Loucy (cell line): ENCODE measurements at regions not wholly inside any gene's neighbourhood (a gene's known extent, or its start where the extent isn't known, plus 50 kb on each side); places are given as distances from the start of the nearest gene placed in this dataset.

ENCODE experiments used
- H2AFZ ChIP-seq: fragments of 200-600 bp; sonication (generic); 2 replicates; pipeline ENCODE4 v1.6.0; 2016; ENCODE audit warnings: antibody characterized with exemption, mild to moderate bottlenecking, low read length, moderate library complexity
- H3F3A ChIP-seq: fragments of 200-600 bp; 2 replicates; pipeline ENCODE4 v1.6.0; 2016; ENCODE audit warnings: antibody characterized with exemption, low read depth, mild to moderate bottlenecking
- H3K27me3 ChIP-seq: fragments of 200-600 bp; sonication (generic); 2 replicates; pipeline ENCODE4 v1.6.1; 2014; ENCODE audit warnings: low read length, mild to moderate bottlenecking; ENCODE audit not compliant: insufficient read depth, poor library complexity, severe bottlenecking
- H3K36me3 ChIP-seq: fragments of 200-600 bp; sonication (generic); 2 replicates; pipeline ENCODE4 v1.6.1; 2016; ENCODE audit warnings: low read length; ENCODE audit not compliant: insufficient read depth
- H3K4me1 ChIP-seq: fragments of 200-600 bp; sonication (generic); 2 replicates; pipeline ENCODE4 v1.5.1; 2014; ENCODE audit warnings: low read length, mild to moderate bottlenecking; ENCODE audit not compliant: insufficient read depth, poor library complexity, severe bottlenecking
- H3K4me2 ChIP-seq: fragments of 200-600 bp; sonication (generic); 2 replicates; pipeline ENCODE4 v1.6.0; 2014; ENCODE audit warnings: antibody characterized with exemption, low read length, low read depth, mild to moderate bottlenecking; ENCODE audit not compliant: poor library complexity, severe bottlenecking
- H3K4me3 ChIP-seq: fragments of 200-600 bp; sonication (generic); 2 replicates; pipeline ENCODE4 v1.5.1; 2014; ENCODE audit warnings: low read length, mild to moderate bottlenecking, mixed read lengths; ENCODE audit not compliant: poor library complexity, severe bottlenecking
- H3K79me2 ChIP-seq: fragments of 200-600 bp; sonication (generic); 2 replicates; pipeline ENCODE4 v1.6.1; 2014; ENCODE audit warnings: low read length; ENCODE audit not compliant: insufficient read depth
- H3K9ac ChIP-seq: fragments of 200-600 bp; sonication (generic); 2 replicates; pipeline ENCODE4 v1.6.0; 2014; ENCODE audit warnings: mild to moderate bottlenecking, low read depth, low read length, moderate library complexity; ENCODE audit not compliant: poor library complexity, severe bottlenecking
- H3K9me2 ChIP-seq: fragments of 200-600 bp; sonication (generic); replicated peaks from 2 replicates; pipeline ENCODE4 v1.6.1; 2016; ENCODE audit warnings: low read depth, low read length, mixed read lengths
- H3K9me3 ChIP-seq: fragments of 200-600 bp; sonication (generic); 2 replicates; pipeline ENCODE4 v1.6.1; 2014; ENCODE audit warnings: mild to moderate bottlenecking, antibody characterized with exemption, low read length, low read depth; ENCODE audit not compliant: insufficient read depth
- H4K20me1 ChIP-seq: fragments of 200-600 bp; sonication (generic); 2 replicates; pipeline ENCODE4 v1.6.0; 2014; ENCODE audit warnings: antibody characterized with exemption, low read length, mild to moderate bottlenecking; ENCODE audit not compliant: insufficient read depth, poor library complexity, severe bottlenecking
- EZH2phosphoT487 ChIP-seq: fragments of 200-600 bp; IDR thresholded peaks from 2 replicates; pipeline ENCODE4 v1.6.1; 2018; ENCODE audit warnings: antibody characterized with exemption, mild to moderate bottlenecking, moderate library complexity, borderline replicate concordance
- TF ChIP-seq, protein P1 (sequence below): fragments of 200-600 bp; sonication (generic); conservative IDR thresholded peaks from 2 replicates; pipeline ENCODE4 v1.5.1; 2014; ENCODE audit warnings: mild to moderate bottlenecking, antibody characterized with exemption, low read length

GRCh38 chr10:65779985-65780384 is 1145.9 kb upstream of the LRRTM3 start:
- Histone ChIP-seq H3K4me2 (no peak overlapping the region), H3K9me3 (no peaks in the 10 kb centered on the region; the same call in 1 of the 2 replicates), H3K9ac (no peak overlapping the region), H3K4me1 (no peaks in the 10 kb centered on the region), H3K27me3 (no peaks in the 10 kb centered on the region), H3K79me2 (no peaks in the 10 kb centered on the region), H3K4me3 (no peak overlapping the region), H3K36me3 (no peaks in the 10 kb centered on the region), H4K20me1 (no peaks in the 10 kb centered on the region), H3K9me2 (no peaks in the 10 kb centered on the region), H2AFZ (no peak overlapping the region), H3F3A (no peaks in the 10 kb centered on the region)
- no peak for TF ChIP-seq EZH2phosphoT487
- TF ChIP-seq, protein P1, sequence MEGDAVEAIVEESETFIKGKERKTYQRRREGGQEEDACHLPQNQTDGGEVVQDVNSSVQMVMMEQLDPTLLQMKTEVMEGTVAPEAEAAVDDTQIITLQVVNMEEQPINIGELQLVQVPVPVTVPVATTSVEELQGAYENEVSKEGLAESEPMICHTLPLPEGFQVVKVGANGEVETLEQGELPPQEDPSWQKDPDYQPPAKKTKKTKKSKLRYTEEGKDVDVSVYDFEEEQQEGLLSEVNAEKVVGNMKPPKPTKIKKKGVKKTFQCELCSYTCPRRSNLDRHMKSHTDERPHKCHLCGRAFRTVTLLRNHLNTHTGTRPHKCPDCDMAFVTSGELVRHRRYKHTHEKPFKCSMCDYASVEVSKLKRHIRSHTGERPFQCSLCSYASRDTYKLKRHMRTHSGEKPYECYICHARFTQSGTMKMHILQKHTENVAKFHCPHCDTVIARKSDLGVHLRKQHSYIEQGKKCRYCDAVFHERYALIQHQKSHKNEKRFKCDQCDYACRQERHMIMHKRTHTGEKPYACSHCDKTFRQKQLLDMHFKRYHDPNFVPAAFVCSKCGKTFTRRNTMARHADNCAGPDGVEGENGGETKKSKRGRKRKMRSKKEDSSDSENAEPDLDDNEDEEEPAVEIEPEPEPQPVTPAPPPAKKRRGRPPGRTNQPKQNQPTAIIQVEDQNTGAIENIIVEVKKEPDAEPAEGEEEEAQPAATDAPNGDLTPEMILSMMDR: no peak

DNA sequence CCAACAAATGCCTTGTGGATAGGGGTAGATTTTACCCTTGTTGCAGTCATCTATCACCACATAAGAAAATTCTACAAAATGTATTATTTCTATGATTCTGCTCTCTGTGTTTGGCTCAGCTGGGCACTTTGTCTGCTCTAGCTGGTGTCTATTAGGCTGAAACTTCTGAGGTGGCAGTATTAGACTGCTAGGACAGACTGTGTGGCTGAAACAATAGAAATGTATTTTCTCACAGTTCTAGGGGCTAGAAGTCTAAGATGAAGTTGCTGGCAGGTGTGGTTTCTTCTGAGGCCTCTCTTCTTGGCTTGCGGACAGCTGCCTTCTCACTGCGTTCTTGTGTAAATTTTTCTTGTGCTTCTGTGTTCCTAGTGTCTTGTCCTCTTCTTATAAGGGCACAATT is 1139.6 kb upstream of the LRRTM3 start:
- Histone ChIP-seq H3K9me3 (no peaks in the 10 kb centered on the region; the same call in 1 of the 2 replicates), H3K4me2 (no peak overlapping the region), H3K79me2 (no peaks in the 10 kb centered on the region), H3K36me3 (no peaks in the 10 kb centered on the region), H3K4me1 (no peaks in the 10 kb centered on the region), H4K20me1 (no peaks in the 10 kb centered on the region), H3K9ac (no peak overlapping the region), H3K4me3 (no peak overlapping the region), H3F3A (no peaks in the 10 kb centered on the region), H3K9me2 (no peaks in the 10 kb centered on the region), H2AFZ (no peak overlapping the region), H3K27me3 (no peaks in the 10 kb centered on the region)
- TF ChIP-seq EZH2phosphoT487: no peak

DNA sequence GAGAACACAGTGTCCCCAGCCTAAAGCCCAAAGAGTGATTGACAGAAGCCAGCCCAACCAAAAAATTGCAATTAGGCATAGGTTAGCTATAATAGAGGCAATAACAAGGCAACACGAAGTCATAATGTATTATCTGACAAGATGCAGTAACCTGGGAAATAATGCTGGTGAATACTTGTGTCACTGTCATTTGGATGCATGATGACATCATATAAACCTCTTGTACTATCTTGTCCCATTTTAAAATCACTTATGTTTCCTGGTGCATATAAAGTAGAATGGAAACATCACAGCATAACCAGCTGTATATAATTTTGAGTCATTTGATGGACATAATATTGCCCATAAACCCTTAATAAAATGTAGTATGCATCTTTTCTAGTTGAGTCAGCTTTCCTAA is 1138.3 kb upstream of the LRRTM3 start:
- Histone ChIP-seq H3K36me3 (no peaks in the 10 kb centered on the region), H3K79me2 (no peaks in the 10 kb centered on the region), H3K4me2 (no peak overlapping the region), H3K4me1 (no peaks in the 10 kb centered on the region), H3K9me2 (no peaks in the 10 kb centered on the region), H4K20me1 (no peaks in the 10 kb centered on the region), H2AFZ (no peak overlapping the region), H3K9me3 (no peaks in the 10 kb centered on the region), H3K9ac (no peak overlapping the region), H3K27me3 (no peaks in the 10 kb centered on the region), H3F3A (no peaks in the 10 kb centered on the region), H3K4me3 (no peak overlapping the region)
- TF ChIP-seq EZH2phosphoT487: no peak
- TF ChIP-seq, protein P1: no peak

- no peaks in the 10 kb centered on the region for H4K20me1 ChIP-seq
- H3K36me3 ChIP-seq: no peaks in the 10 kb centered on the region
- H3K4me1 ChIP-seq: no peaks in the 10 kb centered on the region
- no peaks in the 10 kb centered on the region for H3K79me2 ChIP-seq
- no peaks in the 10 kb centered on the region for H3K9me3 ChIP-seq
- H3K9ac ChIP-seq: no peak overlapping the region
- no peak overlapping the region for H2AFZ ChIP-seq
- H3K4me2 ChIP-seq: no peak overlapping the region
- H3K9me2 ChIP-seq: no peaks in the 10 kb centered on the region
- TF ChIP-seq, protein P1: no peak
- no peak for TF ChIP-seq EZH2phosphoT487
- H3K27me3 ChIP-seq: no peaks in the 10 kb centered on the region
- H3F3A ChIP-seq: no peaks in the 10 kb centered on the region
- no peak overlapping the region for H3K4me3 ChIP-seq
Measured at GRCh38 chr10:65788271-65788670, 1137.6 kb upstream of the LRRTM3 start.
